OCI-LY7 (cell line): ENCODE measurements at regions not wholly inside any gene's neighbourhood (a gene's known extent, or its start where the extent isn't known, plus 50 kb on each side); places are given as distances from the start of the nearest gene placed in this dataset.

Experiments used
- BruUV-seq: library from RNA; stranded (reverse); fragments of 400-500 nt; replicated peaks from 2 replicates; lab custom pipeline; 2021; lab: Mats Ljungman, UMichigan
- CTCF ChIA-PET: fragments of 300-600 bp; sonication (Branson Sonifier 250); formaldehyde crosslinking; loops from one replicate; lab custom pipeline; 2022; ENCODE audit warnings: antibody characterized with exemption; ENCODE audit not compliant: unreplicated experiment; lab: Charles Lee
- POLR2A ChIA-PET: fragments of 300-600 bp; sonication (Branson Sonifier 250); formaldehyde crosslinking; loops from one replicate; lab custom pipeline; 2022; ENCODE audit warnings: antibody characterized with exemption; lab: Charles Lee
- DNase-seq: peaks from one replicate; pipeline ENCODE4 v3.0.0-alpha.2; 2015; ENCODE audit warnings: low spot score
- H2AFZ ChIP-seq: fragments of 200-600 bp; sonication (generic), shearing (Covaris generic); 2 replicates; pipeline ENCODE4 v1.6.1; 2014; ENCODE audit warnings: mild to moderate bottlenecking, antibody characterized with exemption, low read length, moderate library complexity
- H3K27ac ChIP-seq: fragments of 200-600 bp; sonication (generic); 2 replicates; pipeline ENCODE4 v1.5.1; 2014; ENCODE audit warnings: mixed run types, low read depth, mild to moderate bottlenecking, moderate library complexity, low read length, inconsistent platforms; ENCODE audit not compliant: poor library complexity, severe bottlenecking
- H3K36me3 ChIP-seq: fragments of 200-600 bp; sonication (generic); 2 replicates; pipeline ENCODE4 v1.6.1; 2014; ENCODE audit warnings: mild to moderate bottlenecking, antibody characterized with exemption, low read length, moderate library complexity, mixed read lengths; ENCODE audit not compliant: insufficient read depth
- H3K4me1 ChIP-seq: fragments of 200-600 bp; sonication (generic); 2 replicates; pipeline ENCODE4 v1.5.1; 2014; ENCODE audit warnings: mild to moderate bottlenecking, low read length; ENCODE audit not compliant: insufficient read depth, poor library complexity, severe bottlenecking
- H3K4me2 ChIP-seq: fragments of 200-600 bp; sonication (generic); 2 replicates; pipeline ENCODE4 v1.6.1; 2014; ENCODE audit warnings: mild to moderate bottlenecking, low read length
- H3K4me3 ChIP-seq: fragments of 200-600 bp; sonication (generic); 2 replicates; pipeline ENCODE4 v1.5.1; 2014; ENCODE audit warnings: mild to moderate bottlenecking, low read depth, low read length; ENCODE audit not compliant: poor library complexity, severe bottlenecking
- H3K79me2 ChIP-seq: fragments of 200-600 bp; sonication (generic); 2 replicates; pipeline ENCODE4 v1.6.1; 2016; ENCODE audit warnings: low read depth, mild to moderate bottlenecking, low read length, moderate library complexity, mixed read lengths; ENCODE audit not compliant: insufficient read depth
- H3K9me2 ChIP-seq: fragments of 200-600 bp; sonication (generic); 2 replicates; pipeline ENCODE4 v1.6.1; 2016; ENCODE audit warnings: mild to moderate bottlenecking, low read length, mixed read lengths; ENCODE audit not compliant: insufficient read depth
- H3K9me3 ChIP-seq: fragments of 200-600 bp; sonication (generic); 2 replicates; pipeline ENCODE4 v1.6.1; 2014; ENCODE audit warnings: mild to moderate bottlenecking, mixed run types, low read length, mixed read lengths
- H4K20me1 ChIP-seq: fragments of 200-600 bp; sonication (generic); 2 replicates; pipeline ENCODE4 v1.6.1; 2014; ENCODE audit warnings: mild to moderate bottlenecking, antibody characterized with exemption, low read length, moderate library complexity, mixed read lengths; ENCODE audit not compliant: insufficient read depth
- CTCF ChIP-seq: fragments of 200-600 bp; sonication (generic); conservative IDR thresholded peaks from 2 replicates; pipeline ENCODE4 v1.5.1; 2014; ENCODE audit warnings: mild to moderate bottlenecking, antibody characterized with exemption, low read length, moderate library complexity, mixed read lengths
- EZH2phosphoT487 ChIP-seq: fragments of 200-600 bp; sonication (generic); IDR thresholded peaks from 2 replicates; pipeline ENCODE4 v1.6.1; 2018; ENCODE audit warnings: low read depth, borderline replicate concordance, mild to moderate bottlenecking, mixed run types, antibody characterized with exemption, low read length, moderate library complexity, mixed read lengths
- intact Hi-C: fragments of 100-400 bp; cut with micrococcal nuclease; formaldehyde crosslinking; loops from one replicate; pipeline ENCODE4 v1.10.0; 2022; ENCODE audit not compliant: unreplicated experiment

GRCh38 chr16:27644165-27644564, 94.2 kb downstream of the KATNIP start:
- Histone ChIP-seq H3K4me2 (no peak overlapping the region), H3K9me2 (no peaks in the 10 kb centered on the region), H3K27ac (no peak overlapping the region), H2AFZ (no peak overlapping the region), H3K4me3 (no peak overlapping the region), H4K20me1 (no peaks in the 10 kb centered on the region), H3K36me3 (no peaks in the 10 kb centered on the region), H3K79me2 (no peaks in the 10 kb centered on the region), H3K4me1 (no peaks in the 10 kb centered on the region), H3K9me3 (no peaks in the 10 kb centered on the region)
- TF ChIP-seq CTCF, result no peak
- no peak for TF ChIP-seq EZH2phosphoT487
- intact Hi-C loops, result no loop called here
- no peak for DNase-seq
- BruUV-seq, result no TSS peak
- ChIA-PET CTCF (no interaction called here), POLR2A (no interaction called here)

GRCh38 chr16:27645396-27645795, 95.5 kb downstream of the KATNIP start:
- Histone ChIP-seq H3K27ac (no peak overlapping the region), H3K9me2 (no peaks in the 10 kb centered on the region), H3K4me3 (no peak overlapping the region), H3K79me2 (no peaks in the 10 kb centered on the region), H3K9me3 (no peaks in the 10 kb centered on the region), H3K36me3 (no peaks in the 10 kb centered on the region), H3K4me2 (no peak overlapping the region), H4K20me1 (no peaks in the 10 kb centered on the region), H2AFZ (no peak overlapping the region), H3K4me1 (no peaks in the 10 kb centered on the region)
- intact Hi-C loops, result no loop called here
- no peak for DNase-seq
- no TSS peak for BruUV-seq
- TF ChIP-seq CTCF (no peak), EZH2phosphoT487 (no peak)
- CTCF ChIA-PET, result no interaction called here
- POLR2A ChIA-PET, result no interaction called here

- no peaks in the 10 kb centered on the region for H4K20me1 ChIP-seq
- no peaks in the 10 kb centered on the region for H3K9me3 ChIP-seq
- ChIA-PET CTCF (interaction anchor here (0.6 kb wide), 1 partner anchor 110 kb away, joined by 3 read pairs; no protein-coding TSS in a partner anchor), POLR2A (no interaction called here)
- H3K4me1 ChIP-seq, result no peaks in the 10 kb centered on the region
- intact Hi-C loops, result no loop called here
- no peak for DNase-seq
- H3K27ac ChIP-seq, result no peak overlapping the region
- H3K9me2 ChIP-seq, result no peaks in the 10 kb centered on the region
- H3K79me2 ChIP-seq, result no peaks in the 10 kb centered on the region
- no peak overlapping the region for H3K4me2 ChIP-seq
- no peak overlapping the region for H3K4me3 ChIP-seq
- no TSS peak for BruUV-seq
- TF ChIP-seq EZH2phosphoT487, result no peak
- no peak for TF ChIP-seq CTCF
- no peaks in the 10 kb centered on the region for H3K36me3 ChIP-seq
- no peak overlapping the region for H2AFZ ChIP-seq
Observed at GRCh38 chr16:27646806-27647205, 96.9 kb downstream of the KATNIP start.
